G401.6 (cell line): ENCODE measurements at regions not wholly inside any gene's neighbourhood (a gene's known extent, or its start where the extent isn't known, plus 50 kb on each side); places are given as distances from the start of the nearest gene placed in this dataset.

Experiments
- FAIRE-seq: peaks from 2 replicates; lab custom pipeline; 2012; peaks lifted over from hg19 to GRCh38; lab: Jason Lieb, UNC

GRCh38 chr15:53305101-53305500 is 454.4 kb downstream of the WDR72 start:
- no peak for FAIRE-seq

- no peak for FAIRE-seq
These were observed 461.6 kb downstream of the WDR72 start for GRCh38 chr15:53297828-53298227.

- no peak for FAIRE-seq
These were observed 462.9 kb downstream of the WDR72 start for GRCh38 chr15:53296603-53297002.

GRCh38 chr15:53295574-53295973 is 463.9 kb downstream of the WDR72 start:
- no peak for FAIRE-seq

- FAIRE-seq = no peak
These were observed 470.9 kb downstream of the WDR72 start for GRCh38 chr15:53288542-53288941.

GRCh38 chr15:53274630-53275029 is 484.5 kb upstream of the ONECUT1 start:
- FAIRE-seq = no peak

GRCh38 chr15:53272116-53272515 is 482.0 kb upstream of the ONECUT1 start:
- FAIRE-seq = no peak

- no peak for FAIRE-seq
These were observed 476.0 kb upstream of the ONECUT1 start for GRCh38 chr15:53266176-53266575.

- FAIRE-seq = no peak
These were observed 470.5 kb upstream of the ONECUT1 start for GRCh38 chr15:53260647-53261046.

- FAIRE-seq = no peak
These were observed 466.3 kb upstream of the ONECUT1 start for GRCh38 chr15:53256457-53256856.

GRCh38 chr15:53256043-53256442 is 465.9 kb upstream of the ONECUT1 start:
- FAIRE-seq = no peak

GRCh38 chr15:53251996-53252395 is 461.9 kb upstream of the ONECUT1 start:
- no peak for FAIRE-seq

GRCh38 chr15:53251523-53251922 is 461.4 kb upstream of the ONECUT1 start:
- FAIRE-seq = no peak

- FAIRE-seq = no peak
These were observed 457.0 kb upstream of the ONECUT1 start for GRCh38 chr15:53247041-53247708.

GRCh38 chr15:53246404-53246803 is 456.3 kb upstream of the ONECUT1 start:
- no peak for FAIRE-seq

- no peak for FAIRE-seq
These were observed 443.7 kb upstream of the ONECUT1 start for GRCh38 chr15:53233801-53234200.

- FAIRE-seq = no peak
These were observed 440.3 kb upstream of the ONECUT1 start for GRCh38 chr15:53230473-53230872.

- no peak for FAIRE-seq
These were observed 436.4 kb upstream of the ONECUT1 start for GRCh38 chr15:53226559-53226958.

GRCh38 chr15:53225781-53226180 is 435.6 kb upstream of the ONECUT1 start:
- no peak for FAIRE-seq

- no peak for FAIRE-seq
These were observed 434.2 kb upstream of the ONECUT1 start for GRCh38 chr15:53224371-53224770.

GRCh38 chr15:53223815-53224214 is 433.7 kb upstream of the ONECUT1 start:
- FAIRE-seq = no peak

- no peak for FAIRE-seq
These were observed 428.8 kb upstream of the ONECUT1 start for GRCh38 chr15:53218666-53219580.

GRCh38 chr15:53216036-53216435 is 425.9 kb upstream of the ONECUT1 start:
- FAIRE-seq = no peak

GRCh38 chr15:53213336-53213735 is 423.2 kb upstream of the ONECUT1 start:
- no peak for FAIRE-seq
